ENCODE measurements at regions not wholly inside any gene's neighbourhood (a gene's known extent, or its start where the extent isn't known, plus 50 kb on each side); places are given as distances from the start of the nearest gene placed in this dataset.

DNA sequence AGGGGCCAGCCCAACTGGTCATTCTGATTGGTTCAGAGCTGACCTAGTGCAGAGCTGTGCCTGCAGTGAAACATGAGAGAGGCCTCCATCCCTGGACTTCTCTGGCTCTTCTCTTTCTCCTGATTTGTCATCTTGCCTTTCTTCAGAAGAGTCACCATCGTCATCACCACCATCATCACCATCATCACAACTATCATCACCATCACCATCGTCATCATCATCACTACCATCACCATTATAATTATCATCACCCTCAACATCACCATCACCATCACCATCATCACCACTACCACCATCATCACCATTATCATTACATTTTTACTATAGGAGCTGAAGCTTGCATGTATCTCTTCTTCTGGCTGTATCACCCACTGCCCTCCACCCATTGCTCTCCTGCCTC is 94.5 kb upstream of the FAM20A start:
- Histone ChIP-seq H3K79me2 (ENCODE audit: insufficient read depth, low read length) (no peaks in the 10 kb centered on the region), H2AFZ (ENCODE audit: low read length) (peak overlapping the region; percentile 45), H3K4me2 (ENCODE audit: insufficient read depth, low read length) (peak overlapping the region; percentile 27)

DNA sequence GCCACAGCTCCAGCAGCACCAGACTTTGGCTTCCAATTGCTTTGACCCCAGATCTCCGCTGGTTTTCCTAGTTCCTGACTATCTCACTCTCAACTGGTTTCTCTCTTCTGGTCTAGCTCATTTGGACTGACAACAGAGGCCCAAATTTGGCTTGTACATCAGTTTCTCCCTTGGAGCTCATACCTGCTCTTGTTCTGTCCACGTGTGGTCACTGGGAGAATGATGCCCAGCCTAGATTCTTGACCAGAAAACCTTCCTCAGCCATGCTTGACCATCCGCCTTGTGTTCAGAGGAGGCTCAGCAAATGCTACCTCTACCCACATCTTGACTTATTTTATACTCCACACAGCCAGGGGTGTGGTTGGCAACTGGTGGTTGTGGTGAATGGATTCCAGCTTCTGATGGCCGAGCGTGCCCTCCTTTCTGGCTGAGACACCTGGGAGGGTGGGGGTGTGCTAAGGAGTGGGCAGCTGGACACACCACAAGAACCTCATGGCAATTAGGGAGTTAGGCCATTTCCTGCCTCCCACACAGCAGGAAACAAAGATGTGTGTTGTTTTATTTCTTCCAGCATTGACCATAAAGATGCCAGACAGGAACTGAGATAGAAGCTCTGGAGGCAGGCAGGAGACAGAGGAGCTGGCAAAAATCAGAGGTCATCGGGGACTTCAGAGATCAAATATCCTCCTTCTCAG is 93.8 kb upstream of the FAM20A start:
- H3K79me2 ChIP-seq (ENCODE audit: insufficient read depth, low read length): no peaks in the 10 kb centered on the region
- H3K4me2 ChIP-seq (ENCODE audit: insufficient read depth, low read length): peak overlapping the region; percentile 27
- H3K9me3 ChIP-seq (ENCODE audit: low read depth, low read length): no peaks in the 10 kb centered on the region
- H4K20me1 ChIP-seq (ENCODE audit: insufficient read depth, low read length): no peaks in the 10 kb centered on the region
- no peak overlapping the region for H3K27ac ChIP-seq (ENCODE audit: low read depth, low read length)
- no peaks in the 10 kb centered on the region for H3K36me3 ChIP-seq (ENCODE audit: insufficient read depth, low read length)
- no peak for DNase-seq (ENCODE audit: insufficient read length, low spot score, missing footprints)
- peaks cover 27% of the 10 kb centered on the region for H3K4me1 ChIP-seq (ENCODE audit: insufficient read depth, low read length)
- no peaks in the 10 kb centered on the region for H3K27me3 ChIP-seq (ENCODE audit: insufficient read depth, low read length)
- H3K4me3 ChIP-seq (ENCODE audit: insufficient read depth, low read length): no peak overlapping the region
- peak overlapping the region; percentile 45 for H2AFZ ChIP-seq (ENCODE audit: low read length)
- TF ChIP-seq, protein P1, sequence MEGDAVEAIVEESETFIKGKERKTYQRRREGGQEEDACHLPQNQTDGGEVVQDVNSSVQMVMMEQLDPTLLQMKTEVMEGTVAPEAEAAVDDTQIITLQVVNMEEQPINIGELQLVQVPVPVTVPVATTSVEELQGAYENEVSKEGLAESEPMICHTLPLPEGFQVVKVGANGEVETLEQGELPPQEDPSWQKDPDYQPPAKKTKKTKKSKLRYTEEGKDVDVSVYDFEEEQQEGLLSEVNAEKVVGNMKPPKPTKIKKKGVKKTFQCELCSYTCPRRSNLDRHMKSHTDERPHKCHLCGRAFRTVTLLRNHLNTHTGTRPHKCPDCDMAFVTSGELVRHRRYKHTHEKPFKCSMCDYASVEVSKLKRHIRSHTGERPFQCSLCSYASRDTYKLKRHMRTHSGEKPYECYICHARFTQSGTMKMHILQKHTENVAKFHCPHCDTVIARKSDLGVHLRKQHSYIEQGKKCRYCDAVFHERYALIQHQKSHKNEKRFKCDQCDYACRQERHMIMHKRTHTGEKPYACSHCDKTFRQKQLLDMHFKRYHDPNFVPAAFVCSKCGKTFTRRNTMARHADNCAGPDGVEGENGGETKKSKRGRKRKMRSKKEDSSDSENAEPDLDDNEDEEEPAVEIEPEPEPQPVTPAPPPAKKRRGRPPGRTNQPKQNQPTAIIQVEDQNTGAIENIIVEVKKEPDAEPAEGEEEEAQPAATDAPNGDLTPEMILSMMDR (IDR thresholded peaks at IDR 0.05; ENCODE audit: extremely low read depth, low read depth, low read length): no peak

More for the DNA sequence above, 94.5 kb upstream of the FAM20A start:
- Histone ChIP-seq H3K27ac (ENCODE audit: low read depth, low read length) (no peak overlapping the region), H3K36me3 (ENCODE audit: insufficient read depth, low read length) (no peaks in the 10 kb centered on the region), H3K4me1 (ENCODE audit: insufficient read depth, low read length) (peaks cover 27% of the 10 kb centered on the region), H3K27me3 (ENCODE audit: insufficient read depth, low read length) (no peaks in the 10 kb centered on the region), H4K20me1 (ENCODE audit: insufficient read depth, low read length) (no peaks in the 10 kb centered on the region), H3K9me3 (ENCODE audit: low read depth, low read length) (no peaks in the 10 kb centered on the region), H3K4me3 (ENCODE audit: insufficient read depth, low read length) (no peak overlapping the region)
- TF ChIP-seq, protein P1 (IDR thresholded peaks at IDR 0.05; ENCODE audit: extremely low read depth, low read depth, low read length): no peak
- DNase-seq (ENCODE audit: insufficient read length, low spot score, missing footprints): no peak

DNA sequence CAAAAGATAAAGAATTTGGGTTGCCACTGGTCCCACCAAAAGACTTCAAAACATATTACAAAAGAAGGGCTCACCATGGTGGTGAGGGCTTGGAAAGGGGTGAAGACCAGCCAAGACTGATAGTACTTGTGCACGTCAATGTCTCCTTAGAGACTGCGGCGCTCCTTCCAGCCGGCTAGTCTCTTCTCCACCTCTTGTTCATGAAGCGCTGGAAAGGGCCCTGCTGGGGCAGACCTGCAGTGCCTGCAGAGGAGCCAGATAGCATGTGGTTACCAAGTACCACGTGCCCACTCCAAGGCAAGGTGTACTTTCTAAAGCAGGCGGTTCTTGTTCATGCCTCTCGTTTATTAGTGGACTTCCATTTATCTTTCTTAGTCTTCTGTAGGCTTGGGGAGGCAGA is 92.7 kb upstream of the FAM20A start:
- TF ChIP-seq, protein P1 (IDR thresholded peaks at IDR 0.05; ENCODE audit: extremely low read depth, low read depth, low read length): no peak
- no peak overlapping the region for H3K4me2 ChIP-seq (ENCODE audit: insufficient read depth, low read length)
- H2AFZ ChIP-seq (ENCODE audit: low read length): no peak overlapping the region
- no peaks in the 10 kb centered on the region for H3K79me2 ChIP-seq (ENCODE audit: insufficient read depth, low read length)
- no peak for DNase-seq (ENCODE audit: insufficient read length, low spot score, missing footprints)
- peaks cover 26% of the 10 kb centered on the region for H3K4me1 ChIP-seq (ENCODE audit: insufficient read depth, low read length)
- H3K27me3 ChIP-seq (ENCODE audit: insufficient read depth, low read length): no peaks in the 10 kb centered on the region
- no peaks in the 10 kb centered on the region for H4K20me1 ChIP-seq (ENCODE audit: insufficient read depth, low read length)
- no peaks in the 10 kb centered on the region for H3K9me3 ChIP-seq (ENCODE audit: low read depth, low read length)
- H3K27ac ChIP-seq (ENCODE audit: low read depth, low read length): no peak overlapping the region
- H3K4me3 ChIP-seq (ENCODE audit: insufficient read depth, low read length): no peak overlapping the region
- no peaks in the 10 kb centered on the region for H3K36me3 ChIP-seq (ENCODE audit: insufficient read depth, low read length)

DNA sequence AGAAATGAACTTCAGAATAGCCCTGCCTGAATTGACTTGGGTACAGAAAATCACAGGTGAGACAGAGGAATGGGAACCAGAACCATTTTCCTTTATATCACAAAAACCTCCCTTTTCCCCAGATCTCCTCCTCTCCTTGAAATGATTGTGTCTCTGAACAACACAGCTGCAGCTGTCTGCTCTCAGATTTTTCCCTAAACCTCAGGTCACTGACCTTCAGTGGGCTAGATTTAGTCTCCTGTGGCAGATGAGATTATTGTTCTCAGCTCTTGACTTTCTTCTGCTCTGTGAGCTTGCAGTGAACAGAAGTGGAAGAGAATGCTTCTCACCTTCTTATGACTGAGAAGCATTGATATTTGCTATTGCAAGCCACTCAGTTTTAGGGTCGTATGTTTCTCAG is 92.3 kb upstream of the FAM20A start:
- Histone ChIP-seq H3K27ac (ENCODE audit: low read depth, low read length) (no peak overlapping the region), H2AFZ (ENCODE audit: low read length) (no peak overlapping the region)
- DNase-seq (ENCODE audit: insufficient read length, low spot score, missing footprints): no peak

More for the DNA sequence above, 92.3 kb upstream of the FAM20A start:
- H3K4me2 ChIP-seq (ENCODE audit: insufficient read depth, low read length): no peak overlapping the region
- H3K79me2 ChIP-seq (ENCODE audit: insufficient read depth, low read length): no peaks in the 10 kb centered on the region
- no peaks in the 10 kb centered on the region for H3K9me3 ChIP-seq (ENCODE audit: low read depth, low read length)
- no peaks in the 10 kb centered on the region for H4K20me1 ChIP-seq (ENCODE audit: insufficient read depth, low read length)
- H3K36me3 ChIP-seq (ENCODE audit: insufficient read depth, low read length): no peaks in the 10 kb centered on the region
- TF ChIP-seq, protein P1 (IDR thresholded peaks at IDR 0.05; ENCODE audit: extremely low read depth, low read depth, low read length): no peak
- H3K27me3 ChIP-seq (ENCODE audit: insufficient read depth, low read length): no peaks in the 10 kb centered on the region
- H3K4me3 ChIP-seq (ENCODE audit: insufficient read depth, low read length): no peak overlapping the region
- peaks cover 22% of the 10 kb centered on the region for H3K4me1 ChIP-seq (ENCODE audit: insufficient read depth, low read length)

All from osteoblast (primary cell).